GM12872 (cell line): ENCODE measurements at regions not wholly inside any gene's neighbourhood (a gene's known extent, or its start where the extent isn't known, plus 50 kb on each side); places are given as distances from the start of the nearest gene placed in this dataset.

Source experiments
- TF ChIP-seq, protein P1 (sequence below): IDR thresholded peaks from 3 replicates; pipeline ENCODE4 v1.5.1; 2011; ENCODE audit warnings: low read depth, mild to moderate bottlenecking, low read length, moderate library complexity; ENCODE audit not compliant: insufficient read depth

DNA sequence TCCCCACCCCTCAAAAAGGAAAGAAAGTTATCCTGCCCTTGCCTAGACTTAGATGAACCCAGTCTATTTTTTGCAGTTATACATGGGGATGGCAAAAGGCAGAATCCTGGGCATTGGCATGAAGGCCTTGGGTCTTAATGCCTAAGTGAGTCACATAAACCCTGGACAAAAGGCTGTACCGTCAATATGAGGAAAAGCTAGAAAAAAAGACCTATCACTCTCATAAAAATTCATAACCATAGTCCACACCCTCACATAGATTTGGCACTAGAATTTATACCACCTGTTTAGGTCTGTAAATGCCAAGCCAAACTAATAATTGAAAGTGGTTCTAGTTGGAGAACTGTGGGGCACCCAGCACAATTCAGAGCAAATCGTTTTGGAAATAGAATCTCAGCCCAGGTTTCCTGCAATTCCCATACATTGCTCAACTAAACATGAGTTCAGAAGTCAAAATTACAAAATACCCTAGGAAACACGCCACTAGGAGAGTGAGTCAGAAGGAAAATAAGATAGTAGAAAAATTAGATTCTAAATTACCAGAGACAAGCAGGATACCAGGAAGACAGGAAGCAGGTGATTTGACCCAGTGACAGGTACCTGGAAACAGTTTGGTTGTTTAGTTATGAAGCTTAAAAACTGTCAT, 70.4 kb upstream of the FUCA2 start:
- TF ChIP-seq, protein P1, sequence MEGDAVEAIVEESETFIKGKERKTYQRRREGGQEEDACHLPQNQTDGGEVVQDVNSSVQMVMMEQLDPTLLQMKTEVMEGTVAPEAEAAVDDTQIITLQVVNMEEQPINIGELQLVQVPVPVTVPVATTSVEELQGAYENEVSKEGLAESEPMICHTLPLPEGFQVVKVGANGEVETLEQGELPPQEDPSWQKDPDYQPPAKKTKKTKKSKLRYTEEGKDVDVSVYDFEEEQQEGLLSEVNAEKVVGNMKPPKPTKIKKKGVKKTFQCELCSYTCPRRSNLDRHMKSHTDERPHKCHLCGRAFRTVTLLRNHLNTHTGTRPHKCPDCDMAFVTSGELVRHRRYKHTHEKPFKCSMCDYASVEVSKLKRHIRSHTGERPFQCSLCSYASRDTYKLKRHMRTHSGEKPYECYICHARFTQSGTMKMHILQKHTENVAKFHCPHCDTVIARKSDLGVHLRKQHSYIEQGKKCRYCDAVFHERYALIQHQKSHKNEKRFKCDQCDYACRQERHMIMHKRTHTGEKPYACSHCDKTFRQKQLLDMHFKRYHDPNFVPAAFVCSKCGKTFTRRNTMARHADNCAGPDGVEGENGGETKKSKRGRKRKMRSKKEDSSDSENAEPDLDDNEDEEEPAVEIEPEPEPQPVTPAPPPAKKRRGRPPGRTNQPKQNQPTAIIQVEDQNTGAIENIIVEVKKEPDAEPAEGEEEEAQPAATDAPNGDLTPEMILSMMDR: no peak

DNA sequence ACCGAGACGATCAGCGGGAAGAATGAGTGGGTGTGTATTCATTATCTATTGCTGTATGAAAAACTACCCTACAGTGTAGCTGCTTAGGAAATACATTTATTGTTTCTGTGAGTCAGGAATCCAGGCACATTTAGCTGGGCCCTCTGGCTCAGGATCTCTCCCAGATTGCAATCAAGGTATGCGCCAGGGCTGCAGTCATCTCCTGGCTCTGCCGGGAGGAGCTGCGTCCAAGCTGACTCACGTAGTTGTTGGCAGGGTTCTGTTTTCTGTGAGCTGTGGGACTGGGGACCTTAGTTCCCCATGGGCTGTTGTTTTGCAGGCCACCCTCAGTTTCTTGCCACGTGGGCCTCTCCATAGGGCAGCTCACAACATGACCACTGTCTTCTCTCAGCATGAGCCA, 68.2 kb upstream of the FUCA2 start:
- TF ChIP-seq, protein P1: no peak

DNA sequence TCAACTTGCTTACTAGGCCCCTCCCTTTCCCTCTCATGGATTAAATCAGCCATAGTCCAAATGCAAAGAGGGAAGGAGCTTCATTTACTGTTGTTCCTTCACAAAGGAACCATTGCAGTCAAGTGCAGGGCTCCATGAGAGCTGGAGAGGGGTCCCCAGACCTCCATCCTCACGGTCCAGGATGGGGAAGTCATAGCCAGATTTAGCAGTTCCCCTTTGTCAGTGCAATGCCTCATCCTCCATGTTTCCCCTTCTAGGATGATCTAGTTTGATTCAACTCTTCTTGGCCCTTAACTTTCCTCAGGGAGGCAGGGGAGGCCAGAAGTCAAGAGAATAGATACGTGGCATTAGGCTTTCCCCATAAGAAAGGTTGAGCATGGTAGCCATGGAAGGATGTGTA, 66.5 kb upstream of the FUCA2 start:
- TF ChIP-seq, protein P1: no peak

DNA sequence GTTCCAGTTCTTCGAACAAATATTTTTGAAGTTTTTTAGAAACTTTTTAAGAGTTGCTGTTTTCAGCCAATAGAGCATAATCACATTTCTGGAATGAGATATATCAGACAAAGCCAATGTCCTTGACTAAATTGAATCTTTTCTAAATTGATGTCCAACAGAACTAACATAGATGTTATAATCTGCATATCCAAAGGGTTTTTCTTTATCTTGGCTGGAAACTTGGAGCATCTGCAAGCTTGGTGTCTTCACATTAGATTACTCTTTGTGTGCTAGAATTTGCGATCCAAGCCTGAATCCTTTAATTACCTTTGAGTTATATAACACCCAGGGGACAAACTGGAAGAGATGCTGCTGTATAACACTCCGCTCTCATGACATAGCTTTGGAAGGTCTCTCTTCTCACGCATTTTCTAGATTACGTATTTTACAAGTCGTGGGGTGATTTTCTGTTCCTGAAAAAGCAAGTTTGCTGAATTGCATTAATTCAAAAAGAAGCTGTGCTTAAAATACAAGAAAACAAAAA, 64.4 kb upstream of the FUCA2 start:
- TF ChIP-seq, protein P1: no peak

DNA sequence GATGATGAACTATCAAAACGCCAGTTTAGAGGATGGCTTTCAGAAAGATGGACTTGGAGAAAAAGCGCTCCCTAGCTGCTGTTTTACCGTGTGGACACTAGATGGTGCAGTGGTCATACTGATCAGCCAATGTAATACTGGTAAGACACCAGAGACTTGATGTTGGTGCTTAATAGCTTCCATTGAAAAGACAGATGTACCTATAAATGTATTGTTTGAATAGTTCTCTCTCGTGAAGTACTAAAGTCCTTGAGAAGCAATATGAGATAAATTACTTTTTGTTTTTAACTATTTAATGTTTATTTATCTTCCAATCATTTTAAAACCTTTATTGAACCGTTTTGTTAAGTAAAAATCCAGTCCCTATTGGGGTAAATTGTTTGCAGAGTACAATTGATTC, 63.9 kb upstream of the FUCA2 start:
- TF ChIP-seq, protein P1: peak; percentile 77

DNA sequence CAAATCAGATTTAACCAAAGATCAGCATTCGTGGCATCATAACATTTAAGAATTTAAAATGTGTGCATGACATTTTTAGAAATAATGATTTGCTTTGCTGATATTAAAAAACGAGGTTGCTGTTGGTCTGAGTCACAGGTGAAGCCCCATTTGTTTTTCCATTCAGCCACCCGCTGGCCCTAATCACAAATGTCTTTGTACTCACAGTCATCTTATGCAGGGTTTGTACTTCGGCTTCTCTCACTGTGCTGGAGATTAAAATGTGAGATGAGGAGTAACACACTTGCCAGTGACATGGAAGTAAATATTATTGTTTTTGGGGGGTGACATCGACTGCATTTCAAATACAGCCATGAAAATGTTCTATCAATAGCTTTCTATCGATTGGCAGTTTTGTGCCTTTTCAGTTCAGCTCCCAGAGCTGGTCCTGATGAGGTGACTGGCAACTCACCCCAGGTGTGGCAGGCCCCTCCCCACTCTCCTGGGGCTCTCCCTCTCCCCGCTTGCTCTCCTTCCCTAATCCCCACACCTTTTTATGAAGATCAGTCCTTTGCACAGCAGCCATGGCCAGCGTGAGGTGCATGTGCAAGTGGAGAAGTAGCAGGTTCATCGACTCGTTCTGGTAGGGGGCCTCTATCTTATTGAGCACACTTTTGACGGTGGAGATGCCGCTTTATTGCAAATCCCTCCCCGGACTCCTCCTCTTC, 58.8 kb upstream of the FUCA2 start:
- TF ChIP-seq, protein P1: no peak

DNA sequence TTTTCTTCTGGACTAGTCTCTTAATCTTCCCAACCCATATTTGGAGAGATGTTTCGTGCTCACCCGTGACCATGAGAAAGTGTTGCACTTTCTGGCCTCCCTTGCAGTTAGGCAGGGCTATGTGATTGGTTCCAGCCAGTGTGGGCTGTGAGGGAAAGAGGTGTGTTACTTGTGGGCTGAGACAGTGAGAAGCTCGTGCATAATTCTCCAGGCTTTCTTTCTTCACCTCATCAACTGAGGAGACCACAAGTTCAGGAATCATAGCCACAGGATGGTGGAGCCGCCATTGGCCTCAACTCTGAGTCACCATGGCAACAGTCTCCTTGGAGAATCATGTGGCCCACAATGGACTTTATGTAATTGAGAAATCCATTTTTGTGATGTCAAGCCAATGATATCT, 57.5 kb upstream of the FUCA2 start:
- TF ChIP-seq, protein P1: no peak
